ENCODE measurements at regions not wholly inside any gene's neighbourhood (a gene's known extent, or its start where the extent isn't known, plus 50 kb on each side); places are given as distances from the start of the nearest gene placed in this dataset.

- POLR2A ChIA-PET, result no interaction called here
- no peaks in the 10 kb centered on the region for H3K36me3 ChIP-seq (ENCODE audit: control insufficient read depth, insufficient read depth, low read length)
- intact Hi-C loops (cut with micrococcal nuclease), result no loop called here
- no TSS peak for BruUV-seq (replicated peaks)
- CTCF ChIA-PET (ENCODE audit: low intra/inter-chr PET ratio), result no interaction called here
- H2AFZ ChIP-seq (ENCODE audit: low read depth, low read length), result no peak overlapping the region
- H3K4me2 ChIP-seq (ENCODE audit: insufficient read depth, low read length), result no peak overlapping the region
- no peaks in the 10 kb centered on the region for H3K9me1 ChIP-seq (ENCODE audit: control insufficient read depth, insufficient read depth, low read length)
- no peaks in the 10 kb centered on the region for H4K20me1 ChIP-seq (replicated peaks; ENCODE audit: control insufficient read depth, insufficient read depth, low read length)
- ATAC-seq (no peak), DNase-seq (ENCODE audit: extremely low read depth in 1 of 4, low spot score in 3 of 4) (no peak), FAIRE-seq (no peak)
- H3K79me2 ChIP-seq (ENCODE audit: control insufficient read depth, insufficient read depth, low read length), result no peaks in the 10 kb centered on the region
- no peaks in the 10 kb centered on the region for H3K27me3 ChIP-seq (ENCODE audit: control insufficient read depth in 2 of 2, insufficient read depth in 2 of 2, low read length in 2 of 2)
- no peak overlapping the region for H3K9ac ChIP-seq (ENCODE audit: insufficient read depth in 1 of 2, low read depth in 2 of 2, low read length in 2 of 2)
- no peaks in the 10 kb centered on the region for H3K9me3 ChIP-seq (replicated peaks; ENCODE audit: control insufficient read depth, insufficient read depth, low read depth, low read length)
- TF ChIP-seq ZBTB9 (CRISPR knock-in tag; IDR thresholded peaks at IDR 0.05) (no peak), ZNF121 (CRISPR knock-in tag; conservative IDR thresholded peaks at IDR 0.05) (no peak), MEF2D (tag; conservative IDR thresholded peaks at IDR 0.05; ENCODE audit: low read depth) (no peak), CBFB (CRISPR knock-in tag; IDR thresholded peaks at IDR 0.05) (no peak), MGA (IDR thresholded peaks at IDR 0.05) (no peak)
- H3K27ac ChIP-seq (ENCODE audit: extremely low read depth, low read depth, low read length), result no peak overlapping the region
- in situ Hi-C loops (cut with MboI), result no loop called here
- 4% methylated on average over 6 of the region's 6 CpGs for WGBS (ENCODE audit: insufficient coverage, low coverage, missing lambda C conversion rate)
- no peak overlapping the region for H3K4me3 ChIP-seq
- H3K4me1 ChIP-seq (replicated peaks in 1 of 2; ENCODE audit: control insufficient read depth in 2 of 2, insufficient read depth in 2 of 2, low read length in 2 of 2), result no peaks in the 10 kb centered on the region
Measured at GRCh38 chr7:54242776-54243175, 299.4 kb upstream of the VSTM2A start.
